ENCODE measurements at regions not wholly inside any gene's neighbourhood (a gene's known extent, or its start where the extent isn't known, plus 50 kb on each side); places are given as distances from the start of the nearest gene placed in this dataset.

GRCh38 chr21:16087523-16087922, 357.7 kb downstream of the USP25 start:
- TF ChIP-seq, protein P1, sequence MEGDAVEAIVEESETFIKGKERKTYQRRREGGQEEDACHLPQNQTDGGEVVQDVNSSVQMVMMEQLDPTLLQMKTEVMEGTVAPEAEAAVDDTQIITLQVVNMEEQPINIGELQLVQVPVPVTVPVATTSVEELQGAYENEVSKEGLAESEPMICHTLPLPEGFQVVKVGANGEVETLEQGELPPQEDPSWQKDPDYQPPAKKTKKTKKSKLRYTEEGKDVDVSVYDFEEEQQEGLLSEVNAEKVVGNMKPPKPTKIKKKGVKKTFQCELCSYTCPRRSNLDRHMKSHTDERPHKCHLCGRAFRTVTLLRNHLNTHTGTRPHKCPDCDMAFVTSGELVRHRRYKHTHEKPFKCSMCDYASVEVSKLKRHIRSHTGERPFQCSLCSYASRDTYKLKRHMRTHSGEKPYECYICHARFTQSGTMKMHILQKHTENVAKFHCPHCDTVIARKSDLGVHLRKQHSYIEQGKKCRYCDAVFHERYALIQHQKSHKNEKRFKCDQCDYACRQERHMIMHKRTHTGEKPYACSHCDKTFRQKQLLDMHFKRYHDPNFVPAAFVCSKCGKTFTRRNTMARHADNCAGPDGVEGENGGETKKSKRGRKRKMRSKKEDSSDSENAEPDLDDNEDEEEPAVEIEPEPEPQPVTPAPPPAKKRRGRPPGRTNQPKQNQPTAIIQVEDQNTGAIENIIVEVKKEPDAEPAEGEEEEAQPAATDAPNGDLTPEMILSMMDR (IDR thresholded peaks at IDR 0.05 in 4 of 5, conservative IDR thresholded peaks at IDR 0.05 in 1 of 5) = no peak
- TF ChIP-seq POLR2A (IDR thresholded peaks at IDR 0.05) = no peak

Data from gastrocnemius medialis (tissue), 4 donors.